Right lobe of liver (tissue), 4 donors: ENCODE measurements at regions not wholly inside any gene's neighbourhood (a gene's known extent, or its start where the extent isn't known, plus 50 kb on each side); places are given as distances from the start of the nearest gene placed in this dataset.

Experiments
- CTCF ChIP-seq, 4 donors: fragments of 200-600 bp in 3 of 4; fragments of 450-650 bp in 1 of 4; IDR thresholded peaks; one replicate each; pipeline versions ENCODE4 v1.5.1 to v1.8.0; 2016 to 2022; ENCODE audit warnings: antibody characterized with exemption in 4 of 4, mild to moderate bottlenecking in 2 of 4
- POLR2A ChIP-seq: fragments of 450-650 bp; IDR thresholded peaks from one replicate; pipeline ENCODE4 v1.6.1; 2017; ENCODE audit warnings: antibody characterized with exemption, mild to moderate bottlenecking
- donor health status: DM: no; HTN: no; CAD: no.
- donor health status: DM: no; HTN: no; CAD: no.
- donor health status: DM: no; HTN: yes; CAD: no.

- TF ChIP-seq CTCF (IDR thresholded peaks at IDR 0.05) = no peak
- no peak for TF ChIP-seq POLR2A
Observed at GRCh38 chr14:96960598-96961116, 163.5 kb downstream of the VRK1 start.
